ENCODE measurements at regions not wholly inside any gene's neighbourhood (a gene's known extent, or its start where the extent isn't known, plus 50 kb on each side); places are given as distances from the start of the nearest gene placed in this dataset.
A peak's percentile ranks its signal among the peaks of the same experiment; 100 is the strongest.

DNA sequence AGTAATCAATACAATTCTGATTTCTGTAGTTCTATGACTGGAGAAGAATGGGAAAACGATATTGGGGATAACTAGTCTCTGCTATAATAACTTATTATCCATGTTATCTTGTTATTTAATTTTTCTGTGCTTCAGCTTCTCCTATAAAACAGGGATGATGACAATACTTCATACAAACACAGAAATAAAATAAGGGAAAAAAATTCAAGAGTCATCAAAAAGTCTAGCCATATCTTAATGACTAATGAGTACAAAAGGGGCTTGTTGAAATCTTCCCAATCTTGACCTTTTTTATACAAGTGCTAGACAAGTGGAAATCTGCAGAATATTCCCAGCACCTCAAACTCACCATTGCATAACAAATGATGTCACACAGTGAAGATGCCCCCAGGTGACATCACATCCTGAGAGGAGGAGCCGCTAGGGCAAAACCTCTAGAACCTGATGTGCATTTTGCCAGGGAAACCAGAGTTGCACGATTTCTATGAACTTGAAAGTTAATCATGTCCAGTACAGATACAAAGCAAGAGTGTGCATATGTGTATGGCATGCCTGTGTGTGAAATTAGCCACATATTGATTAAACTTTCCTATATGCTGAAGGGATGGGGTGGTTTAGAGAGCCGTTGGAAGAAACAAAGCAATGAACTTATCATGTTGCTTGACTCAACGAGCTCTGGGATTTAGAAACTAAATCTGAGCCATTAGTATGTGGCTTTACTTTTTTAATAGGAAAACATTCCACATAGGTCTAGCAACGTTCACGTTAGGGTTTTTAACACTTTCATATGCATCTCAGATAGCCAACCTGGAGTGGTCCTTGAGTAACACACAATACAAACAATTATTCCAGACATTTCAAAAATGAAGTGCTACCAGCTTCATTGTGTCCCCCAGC is 278.9 kb downstream of the SLC4A3 start:
- no peaks in the 10 kb centered on the region for H3K36me3 ChIP-seq (ENCODE audit: control insufficient read depth in 2 of 3, insufficient read depth in 3 of 3, low read length in 3 of 3)
- H3K27me3 ChIP-seq (ENCODE audit: control insufficient read depth, insufficient read depth, low read length): no peaks in the 10 kb centered on the region
- H3K27ac ChIP-seq (ENCODE audit: low read depth in 2 of 2, low read length in 2 of 2): no peak overlapping the region
- DNase-seq: no peak
- intact Hi-C loops (cut with DNase I): no loop called here
- no peaks in the 10 kb centered on the region for H3K9me3 ChIP-seq (ENCODE audit: control insufficient read depth in 2 of 3, insufficient read depth in 1 of 3, low read length in 3 of 3)
- H3K9ac ChIP-seq (ENCODE audit: low read length in 3 of 3): no peak overlapping the region
- H3K4me3 ChIP-seq (ENCODE audit: low read length in 3 of 3): no peak overlapping the region
- FAIRE-seq: no peak
- TF ChIP-seq, protein P1, sequence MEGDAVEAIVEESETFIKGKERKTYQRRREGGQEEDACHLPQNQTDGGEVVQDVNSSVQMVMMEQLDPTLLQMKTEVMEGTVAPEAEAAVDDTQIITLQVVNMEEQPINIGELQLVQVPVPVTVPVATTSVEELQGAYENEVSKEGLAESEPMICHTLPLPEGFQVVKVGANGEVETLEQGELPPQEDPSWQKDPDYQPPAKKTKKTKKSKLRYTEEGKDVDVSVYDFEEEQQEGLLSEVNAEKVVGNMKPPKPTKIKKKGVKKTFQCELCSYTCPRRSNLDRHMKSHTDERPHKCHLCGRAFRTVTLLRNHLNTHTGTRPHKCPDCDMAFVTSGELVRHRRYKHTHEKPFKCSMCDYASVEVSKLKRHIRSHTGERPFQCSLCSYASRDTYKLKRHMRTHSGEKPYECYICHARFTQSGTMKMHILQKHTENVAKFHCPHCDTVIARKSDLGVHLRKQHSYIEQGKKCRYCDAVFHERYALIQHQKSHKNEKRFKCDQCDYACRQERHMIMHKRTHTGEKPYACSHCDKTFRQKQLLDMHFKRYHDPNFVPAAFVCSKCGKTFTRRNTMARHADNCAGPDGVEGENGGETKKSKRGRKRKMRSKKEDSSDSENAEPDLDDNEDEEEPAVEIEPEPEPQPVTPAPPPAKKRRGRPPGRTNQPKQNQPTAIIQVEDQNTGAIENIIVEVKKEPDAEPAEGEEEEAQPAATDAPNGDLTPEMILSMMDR (IDR thresholded peaks at IDR 0.05; ENCODE audit: borderline replicate concordance, extremely low read depth, insufficient read depth): no peak
- peaks cover 0 to 4% (median 0%) of the 10 kb centered on the region in 3 donors for H3K4me1 ChIP-seq (ENCODE audit: control insufficient read depth in 2 of 3, insufficient read depth in 2 of 3, low read depth in 1 of 3, low read length in 3 of 3)

DNA sequence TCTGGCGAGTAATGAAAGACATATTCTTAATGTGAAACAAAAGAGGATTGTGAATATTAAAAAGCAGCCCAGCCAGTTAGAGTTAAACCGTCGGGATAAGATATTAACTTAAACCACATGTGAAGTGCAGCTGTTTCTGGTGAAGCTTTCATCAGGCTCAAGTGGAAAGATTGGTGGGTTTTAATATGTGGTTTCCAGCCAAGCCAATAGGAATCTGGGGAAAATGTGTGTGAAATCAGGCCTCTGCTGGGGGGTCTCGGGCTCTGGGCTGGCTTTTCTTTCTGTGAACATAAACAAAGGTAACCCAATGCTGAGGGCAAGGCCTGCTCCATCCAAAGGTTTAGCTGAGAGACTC is 279.6 kb downstream of the SLC4A3 start:
- Histone ChIP-seq H3K36me3 (ENCODE audit: control insufficient read depth in 2 of 3, insufficient read depth in 3 of 3, low read length in 3 of 3) (no peaks in the 10 kb centered on the region), H3K27ac (ENCODE audit: low read depth in 2 of 2, low read length in 2 of 2) (no peak overlapping the region), H3K27me3 (ENCODE audit: control insufficient read depth, insufficient read depth, low read length) (no peaks in the 10 kb centered on the region), H3K9me3 (ENCODE audit: control insufficient read depth in 2 of 3, insufficient read depth in 1 of 3, low read length in 3 of 3) (no peaks in the 10 kb centered on the region), H3K4me3 (ENCODE audit: low read length in 3 of 3) (no peak overlapping the region), H3K9ac (ENCODE audit: low read length in 3 of 3) (no peak overlapping the region), H3K4me1 (ENCODE audit: control insufficient read depth in 2 of 3, insufficient read depth in 2 of 3, low read depth in 1 of 3, low read length in 3 of 3) (peaks cover 0 to 4% (median 0%) of the 10 kb centered on the region in 3 donors)
- TF ChIP-seq, protein P1 (IDR thresholded peaks at IDR 0.05; ENCODE audit: borderline replicate concordance, extremely low read depth, insufficient read depth): no peak
- FAIRE-seq: no peak
- DNase-seq: peak in 1 of 5 donors; percentile 59
- intact Hi-C loops (cut with DNase I): no loop called here

DNA sequence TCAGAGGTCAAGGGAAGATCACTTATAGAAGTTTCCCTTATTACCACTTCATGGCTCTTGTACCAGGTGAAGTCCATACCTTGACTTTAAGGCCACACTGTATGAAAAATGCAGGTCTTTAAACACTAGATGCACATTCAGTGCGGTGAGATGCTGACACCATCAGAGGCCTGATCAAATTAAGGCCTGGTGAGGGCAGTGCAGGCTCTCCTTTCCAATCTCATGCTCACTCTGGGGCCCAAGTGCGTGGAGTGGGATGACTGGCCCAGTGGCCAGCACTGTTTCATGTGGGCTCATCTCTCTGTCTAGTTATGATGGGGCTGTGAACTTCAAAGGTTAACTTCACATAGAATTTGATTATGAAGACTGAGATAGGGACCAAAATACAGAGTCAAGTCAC is 281.1 kb downstream of the SLC4A3 start:
- H3K27ac ChIP-seq (ENCODE audit: low read depth in 2 of 2, low read length in 2 of 2): no peak overlapping the region
- no peaks in the 10 kb centered on the region for H3K9me3 ChIP-seq (ENCODE audit: control insufficient read depth in 2 of 3, insufficient read depth in 1 of 3, low read length in 3 of 3)
- TF ChIP-seq, protein P1 (IDR thresholded peaks at IDR 0.05; ENCODE audit: borderline replicate concordance, extremely low read depth, insufficient read depth): no peak
- H3K4me1 ChIP-seq (ENCODE audit: control insufficient read depth in 2 of 3, insufficient read depth in 2 of 3, low read depth in 1 of 3, low read length in 3 of 3): peaks cover 0 to 4% (median 0%) of the 10 kb centered on the region in 3 donors
- H3K9ac ChIP-seq (ENCODE audit: low read length in 3 of 3): no peak overlapping the region
- H3K36me3 ChIP-seq (ENCODE audit: control insufficient read depth in 2 of 3, insufficient read depth in 3 of 3, low read length in 3 of 3): no peaks in the 10 kb centered on the region
- DNase-seq (no peak), FAIRE-seq (no peak)
- intact Hi-C loops (cut with DNase I): no loop called here
- no peak overlapping the region for H3K4me3 ChIP-seq (ENCODE audit: low read length in 3 of 3)
- H3K27me3 ChIP-seq (ENCODE audit: control insufficient read depth, insufficient read depth, low read length): no peaks in the 10 kb centered on the region

Measured in kidney (tissue), 13 donors.